GM18511 (cell line): ENCODE measurements at regions not wholly inside any gene's neighbourhood (a gene's known extent, or its start where the extent isn't known, plus 50 kb on each side); places are given as distances from the start of the nearest gene placed in this dataset.

Source experiments
- ATAC-seq: cut with Tn5 transposase; IDR thresholded peaks from one replicate; pipeline ENCODE4 v1.9.1; 2021; ENCODE audit warnings: mild to moderate bottlenecking, moderate library complexity; ENCODE audit not compliant: unreplicated experiment

- ATAC-seq = no peak
Measured at GRCh38 chr5:120738568-120738967, 274.5 kb downstream of the PRR16 start.

DNA sequence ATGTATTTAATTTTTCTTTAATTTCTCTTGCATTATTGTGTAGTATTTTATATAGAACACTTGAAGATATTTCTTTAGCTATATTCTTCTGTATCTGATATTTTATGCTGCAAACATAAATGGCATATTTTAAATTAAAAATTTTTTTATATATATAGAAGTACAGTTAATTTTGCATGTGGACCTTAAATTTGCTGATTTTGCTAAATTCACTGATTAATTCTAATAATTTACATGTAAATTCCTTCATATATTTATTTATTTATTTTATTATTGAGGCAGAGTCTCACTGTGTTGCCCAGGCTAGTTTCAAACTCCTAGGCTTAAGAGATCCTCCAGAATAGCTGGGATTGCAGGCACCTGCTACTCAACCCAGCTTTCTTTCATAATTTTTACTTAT is 276.9 kb downstream of the PRR16 start:
- ATAC-seq = no peak

- ATAC-seq = no peak
Measured at GRCh38 chr5:120748474-120748873, 284.4 kb downstream of the PRR16 start.

GRCh38 chr5:120749737-120750136 is 285.6 kb downstream of the PRR16 start:
- ATAC-seq = no peak

DNA sequence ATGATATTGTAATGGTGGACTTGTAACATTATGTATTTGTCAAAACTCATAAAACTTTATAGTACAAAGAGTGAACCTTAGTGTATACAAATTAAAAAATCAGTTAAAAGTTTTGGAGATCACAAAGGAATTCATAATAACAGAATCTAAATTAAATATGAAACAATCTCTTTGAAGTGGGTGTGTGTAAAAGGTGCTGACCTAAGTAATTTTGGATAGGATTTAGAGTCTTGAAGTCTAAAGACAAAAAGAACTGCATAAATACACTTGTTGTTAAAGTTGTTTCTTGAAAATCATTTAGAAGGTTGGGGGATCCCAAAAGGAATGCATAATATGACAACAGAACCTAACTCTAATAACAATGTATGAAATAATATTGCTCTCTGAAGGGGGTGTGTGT is 295.5 kb downstream of the PRR16 start:
- no peak for ATAC-seq

DNA sequence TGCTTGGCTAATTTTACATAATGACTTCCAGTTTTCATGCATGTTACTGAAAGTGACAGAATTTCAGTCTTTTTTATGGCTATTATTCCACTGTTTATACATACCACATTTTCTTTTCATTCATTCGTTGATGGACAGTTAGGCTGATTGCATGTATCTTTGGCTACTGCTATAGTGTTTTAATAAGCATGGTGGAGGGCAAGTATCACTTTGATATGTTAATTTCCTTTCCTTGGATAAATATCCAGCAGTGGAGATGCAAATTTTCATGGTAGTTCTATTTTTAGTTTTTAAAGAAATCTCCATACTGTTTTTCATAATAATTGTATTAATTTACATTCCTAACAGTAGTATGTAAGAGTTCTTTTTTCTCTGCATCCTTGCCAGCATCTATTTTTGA is 297.9 kb downstream of the PRR16 start:
- ATAC-seq = no peak

GRCh38 chr5:120765189-120765588 is 301.1 kb downstream of the PRR16 start:
- ATAC-seq = no peak

- ATAC-seq = no peak
Measured at GRCh38 chr5:120767178-120767820, 303.2 kb downstream of the PRR16 start.

DNA sequence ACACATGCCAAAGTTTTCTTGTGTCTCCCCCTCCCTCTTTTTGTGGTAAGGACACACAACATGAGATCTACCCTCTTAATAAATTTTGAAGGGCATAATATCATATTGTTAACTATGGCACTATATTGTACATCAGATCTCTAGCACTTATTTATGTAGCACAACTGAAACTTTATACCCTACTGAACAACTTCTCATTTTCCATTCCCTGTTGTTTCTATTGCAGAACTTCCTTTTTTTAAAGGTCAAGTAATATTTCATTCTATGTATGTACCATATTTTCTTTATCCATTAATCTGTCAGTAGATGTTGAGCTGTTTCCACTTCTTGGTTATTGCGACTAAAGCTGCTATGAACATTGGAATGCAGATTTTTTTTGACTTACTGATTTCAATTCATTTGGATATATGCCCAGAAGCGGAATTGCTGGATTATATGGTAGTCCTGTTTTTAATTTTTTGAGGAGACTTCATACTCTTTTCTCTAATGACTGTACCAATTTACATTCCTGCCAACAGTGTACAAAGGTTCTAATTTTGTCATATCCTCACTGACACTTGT is 305.3 kb downstream of the PRR16 start:
- no peak for ATAC-seq

DNA sequence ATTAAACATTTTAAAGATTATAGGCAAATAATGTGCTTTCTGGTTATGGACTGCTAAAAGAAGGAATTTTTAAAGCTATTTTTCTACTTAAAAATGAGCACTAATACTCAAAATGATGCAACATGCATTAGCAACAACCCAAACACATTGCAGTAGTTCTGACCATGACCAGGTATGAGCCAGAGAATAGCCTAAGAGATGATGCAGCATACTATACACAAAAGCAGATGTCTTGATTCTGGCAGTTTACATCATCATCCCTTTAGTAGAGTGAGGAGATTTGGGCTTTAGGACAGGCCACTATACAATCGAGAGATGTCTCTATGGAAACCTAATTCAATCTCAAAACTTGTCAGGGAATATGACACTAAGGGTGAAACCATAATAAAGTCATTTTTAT is 307.1 kb downstream of the PRR16 start:
- no peak for ATAC-seq

DNA sequence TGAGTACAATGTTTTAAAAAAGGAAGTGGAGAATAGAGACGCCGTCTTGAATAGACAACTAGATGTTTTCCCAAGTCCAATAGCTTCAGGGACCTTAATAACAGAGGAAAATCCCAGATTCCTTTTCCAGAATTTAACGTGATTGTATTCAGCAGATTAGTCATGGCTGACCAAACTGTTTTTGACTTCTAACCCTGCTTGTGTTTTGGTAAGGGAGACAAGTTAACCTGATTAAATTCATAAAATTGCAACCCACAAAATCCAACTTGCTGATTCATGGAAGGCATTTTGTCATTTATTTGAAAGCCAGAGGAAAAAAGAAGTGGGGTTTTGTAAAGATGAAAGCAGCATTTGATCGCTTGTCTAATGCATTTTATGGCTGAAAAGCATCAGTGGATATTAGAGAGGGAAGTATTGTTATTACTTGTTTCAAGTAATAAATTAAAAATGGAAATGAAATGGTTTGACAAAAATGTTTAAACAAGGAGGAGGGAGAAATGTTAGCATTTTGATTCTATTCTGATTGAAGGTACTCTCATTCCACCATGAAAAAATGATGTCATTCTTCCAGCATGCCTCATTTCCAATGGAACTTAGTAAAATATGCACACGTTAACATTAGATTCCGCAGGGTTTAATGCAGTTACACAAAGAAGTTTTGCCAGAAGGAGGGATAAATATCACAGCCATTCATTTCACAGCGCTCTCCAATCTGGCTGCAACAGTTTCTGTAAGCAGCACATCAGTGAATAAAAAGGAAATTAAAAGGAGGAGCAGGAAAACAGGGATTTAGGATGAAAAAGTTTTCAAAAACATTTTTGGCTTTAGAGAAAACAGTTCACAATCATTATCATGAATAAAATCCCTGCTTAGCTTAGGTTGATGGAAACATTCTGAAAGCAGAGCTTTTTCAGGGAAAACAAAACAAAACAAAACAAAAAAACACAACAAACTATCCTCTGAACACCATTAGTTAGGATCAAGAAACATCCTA is 314.7 kb downstream of the PRR16 start:
- ATAC-seq = no peak

DNA sequence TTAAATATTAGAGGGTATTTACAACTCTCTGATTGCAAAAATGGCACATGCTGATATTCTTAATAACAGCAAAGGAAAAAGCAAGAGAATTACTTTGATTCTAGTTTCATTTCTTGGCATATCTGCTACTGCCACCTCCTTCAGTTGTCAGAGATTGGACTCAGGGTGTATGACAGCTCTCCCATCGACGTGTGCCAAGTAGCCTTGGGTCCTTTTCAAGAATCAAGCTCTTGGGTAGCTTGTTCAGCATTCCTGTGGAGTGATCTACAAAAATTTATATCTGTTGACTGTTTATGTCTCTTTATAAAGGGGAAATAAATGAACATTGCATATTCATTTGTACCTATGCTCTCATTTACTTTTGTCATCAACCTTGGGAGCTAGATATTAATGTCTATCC is 315.6 kb downstream of the PRR16 start:
- ATAC-seq = no peak

DNA sequence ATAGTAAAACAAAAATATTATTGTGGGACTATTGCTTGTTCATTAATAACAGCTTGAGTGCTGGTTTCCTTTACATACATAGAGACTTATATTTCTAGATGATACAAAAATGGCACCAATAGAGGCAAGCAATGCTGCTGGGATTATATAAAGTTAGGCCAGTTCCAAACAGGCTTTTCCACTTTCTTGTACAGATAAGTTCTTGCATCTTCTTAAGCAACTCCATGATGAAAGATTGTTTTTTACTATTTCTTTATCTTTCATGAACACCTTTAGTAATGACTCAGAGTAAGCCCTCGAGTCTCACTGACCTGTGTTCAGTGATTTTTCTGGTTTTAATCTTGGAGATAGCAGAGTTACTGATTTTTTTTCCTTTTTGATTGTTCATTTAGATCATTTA is 324.4 kb downstream of the PRR16 start:
- no peak for ATAC-seq

DNA sequence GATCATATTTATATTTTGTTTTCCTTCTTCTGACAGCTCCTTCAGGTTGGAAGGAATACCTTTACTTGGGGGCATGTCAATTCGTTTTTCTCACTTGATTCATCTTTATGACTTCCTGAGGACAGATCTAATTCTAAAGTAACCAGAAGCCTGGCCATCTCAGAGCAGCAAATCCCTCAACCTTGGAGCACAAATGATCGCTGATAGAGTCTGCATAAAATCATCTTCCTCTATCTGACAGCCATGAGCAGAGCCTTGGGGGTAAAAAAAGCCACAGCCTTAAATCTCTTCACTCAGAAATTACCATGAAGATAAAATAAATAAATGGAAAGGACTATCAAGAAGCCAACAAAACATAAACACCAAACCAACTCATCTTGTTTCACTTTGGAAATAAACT is 325.8 kb downstream of the PRR16 start:
- no peak for ATAC-seq

- ATAC-seq = no peak
Measured at GRCh38 chr5:120790339-120790738, 326.2 kb downstream of the PRR16 start.

DNA sequence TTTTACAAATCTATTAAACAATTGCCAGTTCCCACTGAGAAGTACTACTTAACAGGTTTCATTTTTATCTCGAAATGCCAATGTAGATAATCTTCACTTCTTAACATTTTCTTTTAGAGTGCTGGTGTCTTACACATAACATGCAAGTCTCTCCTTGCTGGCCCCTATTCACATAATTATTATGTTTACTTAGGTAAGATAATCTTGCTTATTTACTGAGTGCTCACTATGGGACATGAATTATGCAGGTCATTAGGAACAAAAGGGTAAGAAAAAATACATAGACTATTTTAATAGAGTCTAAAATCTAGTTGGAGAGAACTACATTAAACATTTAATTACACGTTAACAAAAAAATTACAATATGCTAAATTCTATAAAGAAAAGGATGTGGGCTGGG is 328.4 kb downstream of the PRR16 start:
- no peak for ATAC-seq

GRCh38 chr5:120794121-120794520 is 330.0 kb downstream of the PRR16 start:
- no peak for ATAC-seq

DNA sequence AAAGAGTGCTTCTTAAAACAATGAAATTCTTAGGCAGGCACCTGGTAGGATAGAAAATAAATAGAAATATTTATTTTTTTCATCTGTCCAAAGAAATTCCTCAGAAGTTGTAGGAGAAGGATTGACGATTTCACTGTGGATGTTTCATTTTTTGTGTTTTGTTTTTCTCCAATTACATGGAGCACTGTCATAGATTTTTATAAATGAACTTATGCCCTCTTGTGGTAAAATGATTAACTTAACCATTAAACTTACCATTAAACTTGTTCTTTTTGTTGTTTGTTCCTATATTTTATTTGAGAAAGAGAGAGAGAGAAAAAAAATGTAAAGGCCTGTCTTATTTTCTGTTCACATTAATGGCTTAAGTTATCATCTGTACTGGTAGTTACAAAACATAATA is 339.2 kb downstream of the PRR16 start:
- ATAC-seq = no peak

DNA sequence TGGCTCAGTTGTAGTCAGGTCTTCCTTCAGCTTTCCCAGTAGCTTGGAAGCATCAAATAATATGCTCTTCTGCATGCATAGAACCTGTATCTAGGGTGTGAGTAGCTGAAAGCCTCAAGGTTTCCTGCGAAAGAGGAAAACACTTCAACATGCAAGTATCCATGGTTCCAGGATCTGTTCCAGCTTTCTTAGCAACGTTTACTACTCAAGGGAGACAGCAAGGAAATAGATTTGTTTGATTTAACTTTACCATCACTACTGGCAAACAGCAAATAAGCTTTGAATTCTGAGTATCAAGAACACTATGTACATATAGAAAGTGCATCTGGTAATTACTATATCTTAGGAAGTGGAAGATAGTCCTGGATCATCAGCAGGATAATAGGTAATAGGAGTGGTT is 341.0 kb downstream of the PRR16 start:
- no peak for ATAC-seq

- no peak for ATAC-seq
Measured at GRCh38 chr5:120806202-120806601, 342.1 kb downstream of the PRR16 start.

DNA sequence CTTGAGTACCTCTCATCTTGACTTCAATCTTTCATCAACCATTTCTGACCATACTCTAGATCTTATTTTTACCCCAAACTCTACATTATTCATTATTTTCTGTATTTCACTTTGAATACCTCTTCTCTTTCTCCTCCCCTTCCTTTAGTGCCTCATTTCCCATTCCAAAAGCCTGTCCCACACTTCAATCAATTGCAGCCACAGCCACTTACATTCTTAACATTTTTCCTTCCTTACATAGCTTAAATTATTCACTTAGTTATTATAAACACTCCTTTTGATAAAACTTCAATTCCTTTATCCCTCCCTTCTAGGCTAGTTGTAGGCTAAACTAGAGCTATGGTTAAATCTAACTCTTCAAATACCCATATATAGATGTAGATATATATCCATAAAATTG is 344.0 kb downstream of the PRR16 start:
- ATAC-seq = no peak

GRCh38 chr5:120808606-120809005 is 344.5 kb downstream of the PRR16 start:
- ATAC-seq = no peak
